K562 (cell line): ENCODE measurements at regions not wholly inside any gene's neighbourhood (a gene's known extent, or its start where the extent isn't known, plus 50 kb on each side); places are given as distances from the start of the nearest gene placed in this dataset.

Experiments used
- ARID2 ChIP-seq: fragments of 450-650 bp; IDR thresholded peaks from 2 replicates; pipeline ENCODE4 v1.6.1; 2017; ENCODE audit warnings: antibody characterized with exemption, mild to moderate bottlenecking
- ZNF57 ChIP-seq: fragments of 450-650 bp; formaldehyde crosslinking; IDR thresholded peaks from 2 replicates; pipeline ENCODE4 v1.4.0; 2020; ENCODE audit warnings: mild to moderate bottlenecking, moderate library complexity
- ZNF609 ChIP-seq: sonication (generic); formaldehyde crosslinking; IDR thresholded peaks from 2 replicates; pipeline ENCODE4 v1.8.1; 2023; ENCODE audit warnings: missing genetic modification reagents, mild to moderate bottlenecking, borderline replicate concordance
- TF ChIP-seq, protein P1 (sequence below): IDR thresholded peaks from 2 replicates; pipeline ENCODE4 v1.6.1; 2012; ENCODE audit warnings: low read depth, low read length, improper control_type of control experiment, borderline replicate concordance

- TF ChIP-seq ZNF609 (CRISPR knock-in tag) (no peak), ARID2 (no peak), ZNF57 (CRISPR knock-in tag) (no peak)
- TF ChIP-seq, protein P1, sequence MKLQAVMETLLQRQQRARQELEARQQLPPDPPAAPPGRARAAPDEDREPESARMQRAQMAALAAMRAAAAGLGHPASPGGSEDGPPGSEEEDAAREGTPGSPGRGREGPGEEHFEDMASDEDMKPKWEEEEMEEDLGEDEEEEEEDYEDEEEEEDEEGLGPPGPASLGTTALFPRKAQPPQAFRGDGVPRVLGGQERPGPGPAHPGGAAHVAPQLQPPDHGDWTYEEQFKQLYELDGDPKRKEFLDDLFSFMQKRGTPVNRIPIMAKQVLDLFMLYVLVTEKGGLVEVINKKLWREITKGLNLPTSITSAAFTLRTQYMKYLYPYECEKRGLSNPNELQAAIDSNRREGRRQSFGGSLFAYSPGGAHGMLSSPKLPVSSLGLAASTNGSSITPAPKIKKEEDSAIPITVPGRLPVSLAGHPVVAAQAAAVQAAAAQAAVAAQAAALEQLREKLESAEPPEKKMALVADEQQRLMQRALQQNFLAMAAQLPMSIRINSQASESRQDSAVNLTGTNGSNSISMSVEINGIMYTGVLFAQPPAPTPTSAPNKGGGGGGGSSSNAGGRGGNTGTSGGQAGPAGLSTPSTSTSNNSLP: no peak
Observed at GRCh38 chr22:25402160-25402500, 162.3 kb upstream of the GRK3 start (continued).
